PC-3 (cell line): ENCODE measurements at regions not wholly inside any gene's neighbourhood (a gene's known extent, or its start where the extent isn't known, plus 50 kb on each side); places are given as distances from the start of the nearest gene placed in this dataset.

ENCODE experiments used
- ATAC-seq: fragments of 200-7000 bp; cut with Tn5 transposase; 2 replicates; pipeline ENCODE4 v1.9.1; 2020; ENCODE audit warnings: mild to moderate bottlenecking, moderate library complexity
- BruUV-seq: library from RNA; stranded (reverse); fragments of 400-500 nt; replicated peaks from 2 replicates; lab custom pipeline; 2021; lab: Mats Ljungman, UMichigan
- CTCF ChIA-PET: fragments of 300-600 bp; sonication (Branson Sonifier 250); formaldehyde crosslinking; loops from one replicate; lab custom pipeline; 2022; ENCODE audit warnings: antibody characterized with exemption; lab: Charles Lee
- POLR2A ChIA-PET: fragments of 300-600 bp; sonication (Branson Sonifier 250); formaldehyde crosslinking; loops from one replicate; lab custom pipeline; 2022; ENCODE audit warnings: antibody characterized with exemption; ENCODE audit not compliant: unreplicated experiment; lab: Charles Lee
- DNase-seq: peaks from one replicate; pipeline ENCODE4 v3.0.0-alpha.2; 2015
- H2AFZ ChIP-seq: fragments of 300-600 bp; sonication (generic); 2 replicates; pipeline ENCODE4 v1.6.0; 2016; ENCODE audit warnings: antibody characterized with exemption, low read length
- H3F3A ChIP-seq: fragments of 300-600 bp; sonication (generic); one replicate; pipeline ENCODE4 v1.6.0; 2017; ENCODE audit warnings: antibody characterized with exemption, low read length, control low read depth, mild to moderate bottlenecking; ENCODE audit not compliant: unreplicated experiment
- H3K27ac ChIP-seq: fragments of 300-600 bp; sonication (generic); 2 replicates; pipeline ENCODE4 v1.5.1; 2016; ENCODE audit warnings: mild to moderate bottlenecking, low read length
- H3K27me3 ChIP-seq: fragments of 300-600 bp; sonication (generic); 2 replicates; pipeline ENCODE4 v1.6.1; 2016; ENCODE audit warnings: low read length, mixed read lengths
- H3K36me3 ChIP-seq: fragments of 300-600 bp; sonication (generic); 2 replicates; pipeline ENCODE4 v1.6.1; 2016; ENCODE audit warnings: low read depth, mixed run types, low read length, mixed read lengths
- H3K4me1 ChIP-seq: fragments of 300-600 bp; sonication (generic); 2 replicates; pipeline ENCODE4 v1.5.1; 2016; ENCODE audit warnings: low read length; ENCODE audit not compliant: insufficient read depth
- H3K4me2 ChIP-seq: fragments of 300-600 bp; sonication (generic); 2 replicates; pipeline ENCODE4 v1.6.0; 2016; ENCODE audit warnings: low read length
- H3K4me3 ChIP-seq: fragments of 300-600 bp; sonication (generic); 2 replicates; pipeline ENCODE4 v1.5.1; 2016; ENCODE audit warnings: mild to moderate bottlenecking, low read length, mixed read lengths
- H3K79me2 ChIP-seq: fragments of 300-600 bp; sonication (generic); 2 replicates; pipeline ENCODE4 v1.6.1; 2017; ENCODE audit warnings: low read length, mixed read lengths
- H3K9ac ChIP-seq: fragments of 300-600 bp; sonication (generic); 2 replicates; pipeline ENCODE4 v1.6.0; 2016; ENCODE audit warnings: mild to moderate bottlenecking, low read length
- H3K9me2 ChIP-seq: fragments of 300-600 bp; sonication (generic); replicated peaks from 2 replicates; pipeline ENCODE4 v1.6.1; 2016; ENCODE audit warnings: mixed run types, low read length, mixed read lengths
- H3K9me3 ChIP-seq: fragments of 300-600 bp; sonication (generic); 2 replicates; pipeline ENCODE4 v1.6.1; 2016; ENCODE audit warnings: low read length, mixed read lengths
- H4K20me1 ChIP-seq: fragments of 300-600 bp; sonication (generic); 2 replicates; pipeline ENCODE4 v1.6.1; 2016; ENCODE audit warnings: low read length, mixed read lengths
- CTCF ChIP-seq: fragments of 300-600 bp; sonication (generic); conservative IDR thresholded peaks from 2 replicates; pipeline ENCODE4 v1.5.1; 2017; ENCODE audit warnings: antibody characterized with exemption, low read depth, mild to moderate bottlenecking, low read length
- EZH2 ChIP-seq: fragments of 300-600 bp; sonication (generic); IDR thresholded peaks from one replicate; pipeline ENCODE4 v1.6.1; 2017; ENCODE audit warnings: antibody characterized with exemption, mild to moderate bottlenecking, low read length; ENCODE audit not compliant: unreplicated experiment
- EZH2phosphoT487 ChIP-seq: fragments of 300-600 bp; sonication (generic); IDR thresholded peaks from 2 replicates; pipeline ENCODE4 v1.6.1; 2018; ENCODE audit warnings: mild to moderate bottlenecking, antibody characterized with exemption, low read length, borderline replicate concordance
- intact Hi-C: fragments of 100-400 bp; cut with micrococcal nuclease; formaldehyde crosslinking; loops from 2 replicates; pipeline ENCODE4 v1.9.0; 2023

- no peaks in the 10 kb centered on the region for H3F3A ChIP-seq
- no peaks in the 10 kb centered on the region for H3K4me1 ChIP-seq
- no peak for ATAC-seq
- no peaks in the 10 kb centered on the region for H3K9me2 ChIP-seq
- intact Hi-C loops: no loop called here
- peaks cover 14% of the 10 kb centered on the region; the same call in 1 of the 2 replicates for H3K27me3 ChIP-seq
- no peaks in the 10 kb centered on the region for H4K20me1 ChIP-seq
- ChIA-PET CTCF (no interaction called here), POLR2A (no interaction called here)
- DNase-seq: no peak
- H3K4me2 ChIP-seq: no peak overlapping the region
- H2AFZ ChIP-seq: no peak overlapping the region
- H3K36me3 ChIP-seq: no peaks in the 10 kb centered on the region
- no peak overlapping the region for H3K4me3 ChIP-seq
- BruUV-seq: no TSS peak
- no peak overlapping the region for H3K27ac ChIP-seq
- no peak for TF ChIP-seq EZH2phosphoT487
- no peak for TF ChIP-seq CTCF
- TF ChIP-seq EZH2: no peak
- H3K9me3 ChIP-seq: no peaks in the 10 kb centered on the region
- no peak overlapping the region for H3K9ac ChIP-seq
- no peaks in the 10 kb centered on the region for H3K79me2 ChIP-seq
Observed at GRCh38 chr2:104546537-104546936, 307.4 kb upstream of the POU3F3 start.

GRCh38 chr2:104547221-104547620 lies 306.7 kb upstream of the POU3F3 start:
- no TSS peak for BruUV-seq
- intact Hi-C loops: no loop called here
- Histone ChIP-seq H3K4me2 (no peak overlapping the region), H3K9me2 (no peaks in the 10 kb centered on the region), H3K79me2 (no peaks in the 10 kb centered on the region), H3K9ac (no peak overlapping the region), H3K36me3 (no peaks in the 10 kb centered on the region), H4K20me1 (no peaks in the 10 kb centered on the region), H3K9me3 (no peaks in the 10 kb centered on the region), H3F3A (no peaks in the 10 kb centered on the region), H3K4me3 (no peak overlapping the region), H3K27me3 (peaks cover 14% of the 10 kb centered on the region; the same call in 1 of the 2 replicates), H3K27ac (no peak overlapping the region), H2AFZ (no peak overlapping the region), H3K4me1 (no peaks in the 10 kb centered on the region)
- ChIA-PET CTCF (no interaction called here), POLR2A (no interaction called here)
- no peak for ATAC-seq
- no peak for TF ChIP-seq EZH2phosphoT487
- TF ChIP-seq EZH2: no peak
- TF ChIP-seq CTCF: no peak
- no peak for DNase-seq

- DNase-seq (no peak), ATAC-seq (no peak)
- H3K9me2 ChIP-seq: no peaks in the 10 kb centered on the region
- H4K20me1 ChIP-seq: no peaks in the 10 kb centered on the region
- CTCF ChIA-PET: no interaction called here
- no peak overlapping the region for H3K4me2 ChIP-seq
- no peaks in the 10 kb centered on the region for H3K79me2 ChIP-seq
- H2AFZ ChIP-seq: no peak overlapping the region
- no peaks in the 10 kb centered on the region for H3K4me1 ChIP-seq
- intact Hi-C loops: no loop called here
- no peak overlapping the region for H3K27ac ChIP-seq
- H3K9ac ChIP-seq: no peak overlapping the region
- no peaks in the 10 kb centered on the region for H3K9me3 ChIP-seq
- POLR2A ChIA-PET: no interaction called here
- no TSS peak for BruUV-seq
- H3F3A ChIP-seq: no peaks in the 10 kb centered on the region
- TF ChIP-seq EZH2phosphoT487 (no peak), CTCF (no peak), EZH2 (no peak)
- peaks cover 33% of the 10 kb centered on the region for H3K27me3 ChIP-seq
- H3K36me3 ChIP-seq: no peaks in the 10 kb centered on the region
- H3K4me3 ChIP-seq: no peak overlapping the region
Observed at GRCh38 chr2:104561251-104561650, 292.7 kb upstream of the POU3F3 start.
